HCT116 (cell line): ENCODE measurements at regions not wholly inside any gene's neighbourhood (a gene's known extent, or its start where the extent isn't known, plus 50 kb on each side); places are given as distances from the start of the nearest gene placed in this dataset.

ENCODE experiments used
- ATAC-seq: fragments of 200-7000 bp; cut with Tn5 transposase; 2 replicates; pipeline ENCODE4 v1.9.1; 2020; ENCODE audit warnings: mild to moderate bottlenecking, moderate library complexity
- BruUV-seq: library from RNA; stranded (reverse); fragments of 400-500 nt; replicated peaks from 2 replicates; lab custom pipeline; 2021; lab: Mats Ljungman, UMichigan
- CTCF ChIA-PET: fragments of 300-600 bp; sonication (Branson Sonifier 250); formaldehyde crosslinking; loops from one replicate; lab custom pipeline; 2021; ENCODE audit warnings: antibody characterized with exemption; lab: Charles Lee
- POLR2A ChIA-PET: fragments of 300-600, 350-600 bp; sonication (Branson Sonifier 250); formaldehyde crosslinking; loops from one replicate; lab custom pipeline; 2021; ENCODE audit warnings: antibody characterized with exemption; lab: Charles Lee
- RAD21 ChIA-PET, 2 experiments: fragments of 300-600 bp; sonication (Branson Sonifier 250); formaldehyde crosslinking; loops; one replicate each; lab custom pipeline; 2023; ENCODE audit warnings: low total read pairs in 2 of 2; ENCODE audit not compliant: uncharacterized antibody in 2 of 2, unreplicated experiment in 2 of 2, low non-redundant PET in 1 of 2; lab: Charles Lee
- DNase-seq: peaks from one replicate; pipeline ENCODE4 v3.0.0-alpha.2; 2010; ENCODE audit warnings: low read depth, low spot score
- H2AFZ ChIP-seq: fragments of 200-600 bp; shearing (Covaris generic), sonication (generic); 2 replicates; pipeline ENCODE4 v1.6.1; 2017; ENCODE audit warnings: low read depth, mixed run types, mixed read lengths, antibody characterized with exemption, low read length; ENCODE audit not compliant: poor library complexity, severe bottlenecking
- H3K27ac ChIP-seq: 2 replicates; pipeline ENCODE4 v1.5.1; 2012; ENCODE audit warnings: low read depth, low read length
- H3K27me3 ChIP-seq: fragments of 200-600 bp; sonication (generic); 2 replicates; pipeline ENCODE4 v1.6.1; 2016; ENCODE audit warnings: mixed run types, low read length, mixed read lengths; ENCODE audit not compliant: insufficient read depth
- H3K36me3 ChIP-seq, 2 experiments: fragments of 200-500 bp in 1 of 2; fragments of 200-600 bp in 1 of 2; sonication (Bioruptor generic) in 1 of 2; sonication (generic) in 1 of 2; 2 replicates each; pipeline versions ENCODE4 v1.5.1 to v1.6.1; 2014 to 2016; ENCODE audit warnings: low read length in 2 of 2, inconsistent platforms in 1 of 2, mixed read lengths in 1 of 2, mixed run types in 1 of 2; ENCODE audit not compliant: insufficient read depth in 2 of 2, control insufficient read depth in 1 of 2
- H3K4me1 ChIP-seq, 2 experiments: fragments of 200-600 bp in 1 of 2; sonication (generic) in 1 of 2; 2 replicates each; pipeline versions ENCODE4 v1.5.1 to v1.6.1; 2012 to 2017; ENCODE audit warnings: low read length in 2 of 2, inconsistent platforms in 1 of 2, mild to moderate bottlenecking in 1 of 2, mixed read lengths in 1 of 2, mixed run types in 1 of 2, moderate library complexity in 1 of 2; ENCODE audit not compliant: insufficient read depth in 2 of 2, control insufficient read depth in 1 of 2
- H3K4me2 ChIP-seq: fragments of 200-600 bp; sonication (generic); 2 replicates; pipeline ENCODE4 v1.6.1; 2017; ENCODE audit warnings: mixed run types, low read length, mixed read lengths
- H3K4me3 ChIP-seq, 2 experiments: fragments of 200-600 bp in 1 of 2; sonication (generic) in 1 of 2; replicated peaks in 1 of 2; 2 replicates each; pipeline ENCODE4 v1.5.1; 2011 to 2016; ENCODE audit warnings: low read length in 2 of 2, control low read depth in 1 of 2, low read depth in 1 of 2, mild to moderate bottlenecking in 1 of 2, mixed read lengths in 1 of 2, mixed run types in 1 of 2
- H3K79me2 ChIP-seq: fragments of 200-600 bp; sonication (generic); 2 replicates; pipeline ENCODE4 v1.6.1; 2017; ENCODE audit warnings: mild to moderate bottlenecking, mixed run types, low read length, moderate library complexity, mixed read lengths; ENCODE audit not compliant: insufficient read depth
- H3K9ac ChIP-seq: fragments of 200-600 bp; sonication (generic); 2 replicates; pipeline ENCODE4 v1.6.1; 2016; ENCODE audit warnings: low read length, mixed read lengths
- H3K9me2 ChIP-seq: fragments of 200-600 bp; sonication (generic), shearing (Covaris generic); 2 replicates; pipeline ENCODE4 v1.6.1; 2017; ENCODE audit warnings: mixed run types, mild to moderate bottlenecking, moderate library complexity; ENCODE audit not compliant: insufficient read depth
- H3K9me3 ChIP-seq, 2 experiments: fragments of 200-500 bp in 1 of 2; fragments of 200-600 bp in 1 of 2; sonication (Bioruptor generic) in 1 of 2; sonication (generic) in 1 of 2; 2 replicates each; pipeline ENCODE4 v1.6.1; 2014 to 2017; ENCODE audit warnings: low read length in 2 of 2, mixed read lengths in 2 of 2, inconsistent platforms in 1 of 2, low read depth in 1 of 2, mild to moderate bottlenecking in 1 of 2, mixed run types in 1 of 2, moderate library complexity in 1 of 2; ENCODE audit not compliant: control insufficient read depth in 1 of 2, insufficient read depth in 1 of 2
- H4K20me1 ChIP-seq: fragments of 200-600 bp; sonication (generic), shearing (Covaris generic); 2 replicates; pipeline ENCODE4 v1.6.1; 2017; ENCODE audit warnings: mixed run types, mild to moderate bottlenecking, moderate library complexity; ENCODE audit not compliant: insufficient read depth
- CEBPB ChIP-seq: IDR thresholded peaks from 2 replicates; pipeline ENCODE4 v1.6.1; 2012; ENCODE audit warnings: low read depth
- EGR1 ChIP-seq: IDR thresholded peaks from 2 replicates; pipeline ENCODE4 v1.6.1; 2012; ENCODE audit warnings: low read depth
- EZH2phosphoT487 ChIP-seq: fragments of 200-600 bp; IDR thresholded peaks from 2 replicates; pipeline ENCODE4 v1.6.1; 2018; ENCODE audit warnings: antibody characterized with exemption, borderline replicate concordance
- FOSL1 ChIP-seq: IDR thresholded peaks from 2 replicates; pipeline ENCODE4 v1.6.1; 2012; ENCODE audit warnings: low read depth
- POLR2A ChIP-seq: IDR thresholded peaks from 2 replicates; pipeline ENCODE4 v1.7.0; 2011; ENCODE audit warnings: borderline replicate concordance; ENCODE audit not compliant: insufficient read depth, insufficient read length; ENCODE audit errors: extremely low read depth
- SIN3A ChIP-seq: IDR thresholded peaks from 2 replicates; pipeline ENCODE4 v1.6.1; 2012; ENCODE audit warnings: low read depth
- TCF7L2 ChIP-seq: IDR thresholded peaks from 2 replicates; pipeline ENCODE4 v1.7.0; 2011; ENCODE audit warnings: borderline replicate concordance, inconsistent platforms; ENCODE audit not compliant: insufficient read depth, insufficient read length; ENCODE audit errors: extremely low read depth
- YY1 ChIP-seq: IDR thresholded peaks from 2 replicates; pipeline ENCODE4 v1.6.1; 2011; ENCODE audit warnings: low read length, low read depth, moderate library complexity, mild to moderate bottlenecking; ENCODE audit not compliant: insufficient replicate concordance; ENCODE audit errors: extremely low read depth
- ZBTB33 ChIP-seq: IDR thresholded peaks from 2 replicates; pipeline ENCODE4 v1.6.1; 2011; ENCODE audit warnings: mild to moderate bottlenecking, low read length, moderate library complexity; ENCODE audit not compliant: insufficient replicate concordance; ENCODE audit errors: extremely low read depth
- ZFX ChIP-seq: fragments of 450-650 bp; IDR thresholded peaks from 2 replicates; pipeline ENCODE4 v1.6.1; 2017
- intact Hi-C: fragments of 100-400 bp; cut with micrococcal nuclease; formaldehyde crosslinking; loops from 2 replicates; pipeline ENCODE4 v1.10.0; 2022
- TF ChIP-seq, protein P1 (sequence below): IDR thresholded peaks from 2 replicates; pipeline ENCODE4 v1.6.1; 2012

GRCh38 chr5:135248801-135249231, 150.2 kb downstream of the MACROH2A1 start:
- POLR2A ChIA-PET = no interaction called here
- no peaks in the 10 kb centered on the region for H3K9me3 ChIP-seq
- no peaks in the 10 kb centered on the region for H3K9me2 ChIP-seq
- ATAC-seq = no peak
- no peak overlapping the region for H3K4me3 ChIP-seq
- no peaks in the 10 kb centered on the region for H4K20me1 ChIP-seq
- H3K27me3 ChIP-seq = no peaks in the 10 kb centered on the region
- intact Hi-C loops = no loop called here
- H3K79me2 ChIP-seq = no peaks in the 10 kb centered on the region
- peaks cover 36 to 53% of the 10 kb centered on the region in 2 experiments for H3K4me1 ChIP-seq
- no peak overlapping the region for H3K4me2 ChIP-seq
- no peaks in the 10 kb centered on the region for H3K36me3 ChIP-seq
- no TSS peak for BruUV-seq
- DNase-seq = no peak
- no peak overlapping the region for H3K27ac ChIP-seq
- CTCF ChIA-PET = no interaction called here
- H2AFZ ChIP-seq = no peak overlapping the region
- no peak overlapping the region for H3K9ac ChIP-seq
- RAD21 ChIA-PET = no interaction called here
- no peak for TF ChIP-seq EZH2phosphoT487
- TF ChIP-seq CEBPB = no peak
- TF ChIP-seq YY1 = no peak
- TF ChIP-seq, protein P1, sequence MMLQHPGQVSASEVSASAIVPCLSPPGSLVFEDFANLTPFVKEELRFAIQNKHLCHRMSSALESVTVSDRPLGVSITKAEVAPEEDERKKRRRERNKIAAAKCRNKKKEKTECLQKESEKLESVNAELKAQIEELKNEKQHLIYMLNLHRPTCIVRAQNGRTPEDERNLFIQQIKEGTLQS = no peak
- no peak for TF ChIP-seq POLR2A
- no peak for TF ChIP-seq EGR1
- TF ChIP-seq ZBTB33 = no peak
- TF ChIP-seq ZFX = no peak
- TF ChIP-seq TCF7L2 = no peak
- no peak for TF ChIP-seq SIN3A
- TF ChIP-seq FOSL1 = no peak
